ENCODE measurements at regions not wholly inside any gene's neighbourhood (a gene's known extent, or its start where the extent isn't known, plus 50 kb on each side); places are given as distances from the start of the nearest gene placed in this dataset.

GRCh38 chr2:186187854-186188253 lies 298.2 kb upstream of the ZC3H15 start (continued):
- TF ChIP-seq RB1 (IDR thresholded peaks at IDR 0.05; ENCODE audit: low read depth) = no peak
- no peak for TF ChIP-seq ELF2 (CRISPR knock-in tag; IDR thresholded peaks at IDR 0.05)
- TF ChIP-seq ZNF282 (CRISPR knock-in tag; IDR thresholded peaks at IDR 0.05) = no peak
- TF ChIP-seq AFF1 (IDR thresholded peaks at IDR 0.05; ENCODE audit: low read depth in 1 of 2, partially characterized antibody in 2 of 2) = no peak
- TF ChIP-seq ZZZ3 (IDR thresholded peaks at IDR 0.05) = no peak
- no peak for TF ChIP-seq CLOCK (CRISPR knock-in tag; IDR thresholded peaks at IDR 0.05; ENCODE audit: borderline replicate concordance)
- TF ChIP-seq ILK (tag; IDR thresholded peaks at IDR 0.05; ENCODE audit: borderline replicate concordance, low read depth) = no peak
- no peak for TF ChIP-seq ZBTB43 (CRISPR knock-in tag; IDR thresholded peaks at IDR 0.05)
- no peak for TF ChIP-seq CEBPG (CRISPR knock-in tag; IDR thresholded peaks at IDR 0.05)
- no peak for TF ChIP-seq CEBPG (tag; conservative IDR thresholded peaks at IDR 0.05 in 1 of 2, IDR thresholded peaks at IDR 0.05 in 1 of 2)
